Keratinocyte (primary cell): ENCODE measurements at regions not wholly inside any gene's neighbourhood (a gene's known extent, or its start where the extent isn't known, plus 50 kb on each side); places are given as distances from the start of the nearest gene placed in this dataset.
A peak's percentile ranks its signal among the peaks of the same experiment; 100 is the strongest.

ENCODE experiments used
- DNase-seq: peaks from one replicate; pipeline ENCODE4 v3.0.0-alpha.2; 2011; ENCODE audit warnings: low read depth, missing footprints, low spot score
- FAIRE-seq: peaks from 2 replicates; lab custom pipeline; 2011; peaks lifted over from hg19 to GRCh38; lab: Jason Lieb, UNC
- H2AFZ ChIP-seq: 2 replicates; pipeline ENCODE4 v1.6.0; 2012; ENCODE audit warnings: low read length, control low read depth, inconsistent platforms; ENCODE audit not compliant: control insufficient read depth
- H3K27ac ChIP-seq: 2 replicates; pipeline ENCODE4 v1.5.1; 2011; ENCODE audit warnings: low read length; ENCODE audit not compliant: control insufficient read depth, insufficient read depth
- H3K27me3 ChIP-seq: 3 replicates; pipeline ENCODE4 v1.6.0; 2011; ENCODE audit warnings: low read length; ENCODE audit not compliant: control insufficient read depth, insufficient read depth; ENCODE audit errors: extremely low read depth
- H3K36me3 ChIP-seq, 2 experiments: 2 replicates in 1 of 2; 3 replicates in 1 of 2; pipeline ENCODE4 v1.5.1; 2011; ENCODE audit warnings: low read length in 2 of 2, mild to moderate bottlenecking in 1 of 2; ENCODE audit not compliant: control insufficient read depth in 2 of 2, insufficient read depth in 2 of 2; ENCODE audit errors: extremely low read depth in 1 of 2
- H3K4me1 ChIP-seq: 3 replicates; pipeline ENCODE4 v1.5.1; 2011; ENCODE audit warnings: low read length; ENCODE audit not compliant: control insufficient read depth, insufficient read depth; ENCODE audit errors: extremely low read depth
- H3K4me2 ChIP-seq: 3 replicates; pipeline ENCODE4 v1.6.0; 2011; ENCODE audit warnings: low read depth, low read length; ENCODE audit not compliant: control insufficient read depth, insufficient read depth; ENCODE audit errors: extremely low read depth
- H3K4me3 ChIP-seq, 3 experiments: fragments of 200-600 bp in 1 of 3; sonication (generic) in 1 of 3; 2 replicates in 2 of 3; 3 replicates in 1 of 3; pipeline ENCODE4 v1.5.1; 2011 to 2016; ENCODE audit warnings: low read length in 3 of 3, mild to moderate bottlenecking in 3 of 3, control low read depth in 2 of 3, inconsistent platforms in 1 of 3, low read depth in 1 of 3, mixed read lengths in 1 of 3, mixed run types in 1 of 3, moderate library complexity in 1 of 3; ENCODE audit not compliant: control insufficient read depth in 2 of 3, insufficient read depth in 2 of 3; ENCODE audit errors: extremely low read depth in 1 of 3
- H3K79me2 ChIP-seq: 2 replicates; pipeline ENCODE4 v1.6.0; 2012; ENCODE audit warnings: low read length; ENCODE audit not compliant: control insufficient read depth, insufficient read depth
- H3K9ac ChIP-seq: 3 replicates; pipeline ENCODE4 v1.6.0; 2011; ENCODE audit warnings: low read length; ENCODE audit not compliant: control insufficient read depth, insufficient read depth; ENCODE audit errors: extremely low read depth
- H3K9me1 ChIP-seq: 3 replicates; pipeline ENCODE4 v1.6.0; 2011; ENCODE audit warnings: low read length; ENCODE audit not compliant: control insufficient read depth, insufficient read depth; ENCODE audit errors: extremely low read depth
- H3K9me3 ChIP-seq: 2 replicates; pipeline ENCODE4 v1.5.1; 2012; ENCODE audit warnings: low read depth, low read length; ENCODE audit not compliant: control insufficient read depth
- H4K20me1 ChIP-seq: 3 replicates; pipeline ENCODE4 v1.6.0; 2011; ENCODE audit warnings: low read length; ENCODE audit not compliant: control insufficient read depth, insufficient read depth; ENCODE audit errors: extremely low read depth
- EZH2 ChIP-seq: IDR thresholded peaks from one replicate; pipeline ENCODE4 v1.6.1; 2012; ENCODE audit warnings: inconsistent platforms, mild to moderate bottlenecking, low read length, moderate library complexity
- dilution Hi-C: fragments of 300-500 bp; cut with MboI; formaldehyde crosslinking; loops from one replicate; pipeline ENCODE4 v1.7.0; 2020; ENCODE audit warnings: low sequenced_read_pairs; ENCODE audit not compliant: extremely low pct_ligation_motif_present
- TF ChIP-seq, protein P1 (sequence below), 3 experiments: IDR thresholded peaks in 1 of 3; conservative IDR thresholded peaks in 1 of 3; optimal IDR thresholded peaks in 1 of 3; 2 replicates in 2 of 3; 3 replicates in 1 of 3; pipeline versions ENCODE3 to v1.5.1; 2011; ENCODE audit warnings: low read length in 3 of 3, mild to moderate bottlenecking in 3 of 3, moderate library complexity in 2 of 3, control low read depth in 1 of 3, inconsistent platforms in 1 of 3; ENCODE audit not compliant: insufficient read depth in 2 of 3; ENCODE audit errors: extremely low read depth in 1 of 3

DNA sequence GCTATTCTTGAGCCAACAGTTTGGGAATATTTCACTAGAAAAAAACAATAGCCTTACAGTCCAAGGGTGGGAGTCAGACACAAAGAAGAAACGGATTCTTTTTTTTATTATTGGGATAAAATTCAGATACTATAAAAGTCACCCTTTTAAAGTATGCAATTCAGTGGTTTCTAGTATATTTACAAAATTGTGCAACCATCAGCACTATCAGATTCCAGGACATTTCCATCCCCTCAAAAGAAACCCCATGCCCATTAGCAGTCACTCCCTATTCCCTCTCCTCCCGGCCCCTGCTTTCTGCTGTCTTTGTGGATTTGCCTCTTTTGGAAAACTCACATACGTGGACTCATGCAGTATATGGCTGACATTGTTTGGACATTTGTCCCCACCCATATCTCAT lies 134.4 kb downstream of the C16orf95 start:
- no peak overlapping the region for H3K9ac ChIP-seq

DNA sequence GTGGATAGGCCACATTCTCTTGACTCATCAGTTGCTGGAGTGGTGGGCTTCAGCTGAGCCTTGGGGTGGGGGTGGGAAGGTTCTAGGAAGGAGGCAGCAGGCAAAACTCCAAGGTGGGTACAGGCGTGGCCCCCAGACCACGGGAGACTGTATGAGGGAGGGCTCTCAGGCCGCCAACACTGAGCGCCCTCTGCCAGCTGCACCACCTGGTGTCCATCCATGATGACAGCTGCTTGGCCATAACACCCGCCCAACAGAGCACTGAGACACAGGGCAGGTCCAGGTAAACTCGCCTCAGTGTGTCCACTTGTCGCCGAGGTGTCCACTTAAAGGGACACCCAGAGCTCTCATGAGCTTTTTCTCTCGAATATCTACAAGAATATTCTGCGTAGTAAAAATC lies 133.5 kb downstream of the C16orf95 start:
- Histone ChIP-seq H3K36me3 (no peaks in the 10 kb centered on the region), H3K79me2 (no peaks in the 10 kb centered on the region), H3K9me1 (no peaks in the 10 kb centered on the region), H3K9me3 (peaks cover 10% of the 10 kb centered on the region), H3K4me1 (no peaks in the 10 kb centered on the region), H3K4me2 (no peak overlapping the region), H3K9ac (no peak overlapping the region), H2AFZ (no peak overlapping the region), H4K20me1 (no peaks in the 10 kb centered on the region), H3K4me3 (no peak overlapping the region), H3K27ac (no peak overlapping the region), H3K27me3 (no peaks in the 10 kb centered on the region)
- TF ChIP-seq, protein P1, sequence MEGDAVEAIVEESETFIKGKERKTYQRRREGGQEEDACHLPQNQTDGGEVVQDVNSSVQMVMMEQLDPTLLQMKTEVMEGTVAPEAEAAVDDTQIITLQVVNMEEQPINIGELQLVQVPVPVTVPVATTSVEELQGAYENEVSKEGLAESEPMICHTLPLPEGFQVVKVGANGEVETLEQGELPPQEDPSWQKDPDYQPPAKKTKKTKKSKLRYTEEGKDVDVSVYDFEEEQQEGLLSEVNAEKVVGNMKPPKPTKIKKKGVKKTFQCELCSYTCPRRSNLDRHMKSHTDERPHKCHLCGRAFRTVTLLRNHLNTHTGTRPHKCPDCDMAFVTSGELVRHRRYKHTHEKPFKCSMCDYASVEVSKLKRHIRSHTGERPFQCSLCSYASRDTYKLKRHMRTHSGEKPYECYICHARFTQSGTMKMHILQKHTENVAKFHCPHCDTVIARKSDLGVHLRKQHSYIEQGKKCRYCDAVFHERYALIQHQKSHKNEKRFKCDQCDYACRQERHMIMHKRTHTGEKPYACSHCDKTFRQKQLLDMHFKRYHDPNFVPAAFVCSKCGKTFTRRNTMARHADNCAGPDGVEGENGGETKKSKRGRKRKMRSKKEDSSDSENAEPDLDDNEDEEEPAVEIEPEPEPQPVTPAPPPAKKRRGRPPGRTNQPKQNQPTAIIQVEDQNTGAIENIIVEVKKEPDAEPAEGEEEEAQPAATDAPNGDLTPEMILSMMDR (optimal IDR thresholded peaks at IDR 0.05 in 1 of 3, IDR thresholded peaks at IDR 0.05 in 1 of 3, conservative IDR thresholded peaks at IDR 0.05 in 1 of 3; ENCODE audit: extremely low read depth in 1 of 3, insufficient read depth in 2 of 3, low read length in 3 of 3) = peak in 1 of 3 experiments; percentile 1
- no peak for TF ChIP-seq EZH2
- DNase-seq = no peak
- dilution Hi-C loops = no loop called here
- no peak for FAIRE-seq

More for the DNA sequence above, 134.4 kb downstream of the C16orf95 start:
- H3K4me3 ChIP-seq = no peak overlapping the region
- H3K36me3 ChIP-seq = no peaks in the 10 kb centered on the region
- no peak overlapping the region for H2AFZ ChIP-seq
- TF ChIP-seq EZH2 = no peak
- TF ChIP-seq, protein P1 (optimal IDR thresholded peaks at IDR 0.05 in 1 of 3, IDR thresholded peaks at IDR 0.05 in 1 of 3, conservative IDR thresholded peaks at IDR 0.05 in 1 of 3; ENCODE audit: extremely low read depth in 1 of 3, insufficient read depth in 2 of 3, low read length in 3 of 3) = no peak
- no peaks in the 10 kb centered on the region for H3K4me1 ChIP-seq
- H3K27ac ChIP-seq = no peak overlapping the region
- DNase-seq (no peak), FAIRE-seq (no peak)
- H3K4me2 ChIP-seq = no peak overlapping the region
- peaks cover 4% of the 10 kb centered on the region for H3K27me3 ChIP-seq
- dilution Hi-C loops = no loop called here
- no peaks in the 10 kb centered on the region for H3K79me2 ChIP-seq
- H3K9me1 ChIP-seq = no peaks in the 10 kb centered on the region
- no peaks in the 10 kb centered on the region for H4K20me1 ChIP-seq
- peaks cover 9% of the 10 kb centered on the region for H3K9me3 ChIP-seq
